H1 (cell line): ENCODE measurements at regions not wholly inside any gene's neighbourhood (a gene's known extent, or its start where the extent isn't known, plus 50 kb on each side); places are given as distances from the start of the nearest gene placed in this dataset.
A peak's percentile ranks its signal among the peaks of the same experiment; 100 is the strongest.

ENCODE experiments used
- CTCF ChIA-PET: fragments of 300-600 bp; sonication (Branson Sonifier 250); formaldehyde crosslinking; loops from one replicate; lab custom pipeline; 2021; ENCODE audit not compliant: partially characterized antibody; lab: Charles Lee
- POLR2A ChIA-PET: fragments of 300-600 bp; sonication (Branson Sonifier 250); formaldehyde crosslinking; loops from one replicate; lab custom pipeline; 2021; ENCODE audit warnings: inconsistent platforms; ENCODE audit not compliant: partially characterized antibody; lab: Charles Lee
- DNase-seq, 2 experiments: peaks; one replicate each; pipeline versions ENCODE4 v3.0.0 to v3.0.0-alpha.2; 2010 to 2022; ENCODE audit warnings: low spot score in 2 of 2, low read depth in 1 of 2, mixed read lengths in 1 of 2
- FAIRE-seq: peaks from 2 replicates; lab custom pipeline; 2011; peaks lifted over from hg19 to GRCh38; lab: Jason Lieb, UNC
- H2AFZ ChIP-seq: 2 replicates; pipeline ENCODE4 v1.8.1; 2012; ENCODE audit warnings: low read length, inconsistent platforms
- H2AK5ac ChIP-seq: 2 replicates; pipeline ENCODE4 v1.6.1; 2013; ENCODE audit warnings: low read depth, low read length
- H2BK120ac ChIP-seq: replicated peaks from 2 replicates; pipeline ENCODE3; 2013; ENCODE audit warnings: low read depth, low read length, inconsistent platforms
- H2BK12ac ChIP-seq: 2 replicates; pipeline ENCODE4 v1.6.1; 2013; ENCODE audit warnings: low read depth, low read length
- H2BK15ac ChIP-seq: 2 replicates; pipeline ENCODE4 v1.6.1; 2013; ENCODE audit warnings: low read length
- H2BK20ac ChIP-seq: 2 replicates; pipeline ENCODE4 v1.6.1; 2013; ENCODE audit warnings: low read length
- H2BK5ac ChIP-seq: 2 replicates; pipeline ENCODE4 v1.6.1; 2013; ENCODE audit warnings: low read depth, low read length
- H3K14ac ChIP-seq: 2 replicates; pipeline ENCODE4 v1.6.1; 2013; ENCODE audit warnings: inconsistent platforms; ENCODE audit not compliant: insufficient read length
- H3K18ac ChIP-seq: 2 replicates; pipeline ENCODE4 v1.6.1; 2013; ENCODE audit warnings: low read length; ENCODE audit errors: extremely low read depth
- H3K23ac ChIP-seq: 2 replicates; pipeline ENCODE4 v1.6.1; 2013; ENCODE audit warnings: inconsistent platforms; ENCODE audit not compliant: insufficient read length
- H3K23me2 ChIP-seq: 2 replicates; pipeline ENCODE4 v1.6.1; 2013; ENCODE audit warnings: low read depth, low read length
- H3K27ac ChIP-seq: 2 replicates; pipeline ENCODE4 v1.6.1; 2011; ENCODE audit warnings: low read depth, low read length, inconsistent platforms
- H3K27me3 ChIP-seq, 4 experiments: replicated peaks in 1 of 4; 1 replicate in 1 of 4; 2 replicates in 3 of 4; pipeline versions ENCODE4 v1.6.1 to v1.8.1; 2011 to 2013; ENCODE audit warnings: low read length in 3 of 4, mild to moderate bottlenecking in 3 of 4, inconsistent platforms in 2 of 4, mixed read lengths in 2 of 4, moderate library complexity in 1 of 4; ENCODE audit not compliant: control insufficient read depth in 3 of 4, insufficient read depth in 3 of 4; ENCODE audit errors: extremely low read depth in 1 of 4
- H3K36me3 ChIP-seq, 4 experiments: 2 replicates each; pipeline versions ENCODE4 v1.6.1 to v1.8.1; 2011 to 2013; ENCODE audit warnings: mild to moderate bottlenecking in 4 of 4, low read length in 3 of 4, moderate library complexity in 2 of 4, control low read depth in 1 of 4, inconsistent platforms in 1 of 4; ENCODE audit not compliant: insufficient read depth in 4 of 4, control insufficient read depth in 2 of 4
- H3K4ac ChIP-seq: replicated peaks from 2 replicates; pipeline ENCODE3; 2013; ENCODE audit warnings: low read length, low read depth, mixed read lengths, inconsistent platforms; ENCODE audit not compliant: insufficient read length
- H3K4me1 ChIP-seq, 4 experiments: replicated peaks in 1 of 4; 1 replicate in 1 of 4; 2 replicates in 3 of 4; pipeline versions ENCODE4 v1.6.1 to v1.8.1; 2011 to 2013; ENCODE audit warnings: low read length in 3 of 4, inconsistent platforms in 2 of 4, mixed read lengths in 1 of 4; ENCODE audit not compliant: insufficient read depth in 4 of 4, control insufficient read depth in 3 of 4
- H3K4me2 ChIP-seq, 2 experiments: 2 replicates each; pipeline versions ENCODE4 v1.6.1 to v1.8.1; 2011 to 2013; ENCODE audit warnings: low read depth in 2 of 2, low read length in 2 of 2, control low read depth in 1 of 2, inconsistent platforms in 1 of 2, mild to moderate bottlenecking in 1 of 2; ENCODE audit not compliant: insufficient read depth in 1 of 2
- H3K4me3 ChIP-seq, 4 experiments: fragments of 200-600, 300-600 bp in 1 of 4; sonication (generic), shearing (Covaris generic), sonication (Bioruptor Twin) in 1 of 4; 2 replicates each; pipeline versions ENCODE4 v1.5.1 to v1.8.1; 2011 to 2016; ENCODE audit warnings: low read length in 4 of 4, low read depth in 3 of 4, control low read depth in 2 of 4, inconsistent platforms in 2 of 4, mild to moderate bottlenecking in 2 of 4, mixed read lengths in 1 of 4, moderate library complexity in 1 of 4; ENCODE audit not compliant: insufficient read depth in 2 of 4; ENCODE audit errors: extremely low read depth in 1 of 4
- H3K56ac ChIP-seq: replicated peaks from 2 replicates; pipeline ENCODE3; 2013; ENCODE audit warnings: low read depth, mild to moderate bottlenecking, mixed read lengths, low read length, inconsistent platforms; ENCODE audit not compliant: insufficient read length
- H3K79me1 ChIP-seq: 2 replicates; pipeline ENCODE4 v1.6.1; 2013; ENCODE audit warnings: low read depth, low read length, control low read depth
- H3K79me2 ChIP-seq, 2 experiments: 2 replicates each; pipeline versions ENCODE4 v1.6.1 to v1.8.1; 2012 to 2013; ENCODE audit warnings: low read length in 2 of 2, mild to moderate bottlenecking in 2 of 2, inconsistent platforms in 1 of 2; ENCODE audit not compliant: insufficient read depth in 2 of 2, control insufficient read depth in 1 of 2
- H3K9ac ChIP-seq, 4 experiments: replicated peaks in 1 of 4; 1 replicate in 1 of 4; 2 replicates in 3 of 4; pipeline versions ENCODE4 v1.6.1 to v1.8.1; 2011 to 2013; ENCODE audit warnings: low read depth in 3 of 4, low read length in 3 of 4, control low read depth in 2 of 4, mild to moderate bottlenecking in 2 of 4, moderate library complexity in 2 of 4, inconsistent platforms in 1 of 4; ENCODE audit errors: extremely low read depth in 1 of 4
- H3K9me3 ChIP-seq, 2 experiments: 2 replicates each; pipeline versions ENCODE4 v1.6.1 to v1.8.1; 2012 to 2013; ENCODE audit warnings: mild to moderate bottlenecking in 2 of 2, moderate library complexity in 2 of 2, control low read depth in 1 of 2, inconsistent platforms in 1 of 2, low read depth in 1 of 2, low read length in 1 of 2, mixed read lengths in 1 of 2; ENCODE audit not compliant: insufficient read depth in 2 of 2
- H4K20me1 ChIP-seq, 2 experiments: replicated peaks in 1 of 2; 2 replicates each; pipeline versions ENCODE3 to v1.8.1; 2011 to 2013; ENCODE audit warnings: inconsistent platforms in 2 of 2, low read length in 2 of 2, mild to moderate bottlenecking in 1 of 2; ENCODE audit not compliant: insufficient read depth in 2 of 2, control insufficient read depth in 1 of 2
- H4K5ac ChIP-seq: 2 replicates; pipeline ENCODE4 v1.6.1; 2013; ENCODE audit warnings: low read length, low read depth, mixed read lengths, inconsistent platforms; ENCODE audit not compliant: insufficient read length
- H4K8ac ChIP-seq: 2 replicates; pipeline ENCODE4 v1.8.0; 2013; ENCODE audit warnings: mild to moderate bottlenecking, moderate library complexity, low read length, inconsistent platforms; ENCODE audit not compliant: insufficient read depth; ENCODE audit errors: extremely low read depth
- H4K91ac ChIP-seq: replicated peaks from 2 replicates; pipeline ENCODE3; 2013; ENCODE audit warnings: low read length, mixed read lengths, inconsistent platforms; ENCODE audit not compliant: insufficient read length
- ASH2L ChIP-seq: fragments of 200-600, 300-600 bp; sonication (generic); IDR thresholded peaks from one replicate; pipeline ENCODE4 v1.7.1; 2017; ENCODE audit warnings: low read length
- CTCF ChIP-seq, 3 experiments: IDR thresholded peaks; 1 replicate in 2 of 3; 2 replicates in 1 of 3; pipeline versions ENCODE4 v1.5.1 to v1.6.1; 2011; ENCODE audit warnings: low read length in 3 of 3, mild to moderate bottlenecking in 3 of 3, inconsistent platforms in 2 of 3, low read depth in 1 of 3, moderate library complexity in 1 of 3; ENCODE audit not compliant: insufficient read depth in 1 of 3; ENCODE audit errors: control extremely low read depth in 1 of 3
- KDM4A ChIP-seq: IDR thresholded peaks from one replicate; pipeline ENCODE4 v1.7.1; 2012; ENCODE audit warnings: low read depth, mild to moderate bottlenecking, moderate library complexity, low read length, inconsistent platforms; ENCODE audit not compliant: severe bottlenecking
- KDM5A ChIP-seq: fragments of 200-600 bp; IDR thresholded peaks from 2 replicates; pipeline ENCODE4 v1.7.1; 2012; ENCODE audit warnings: mild to moderate bottlenecking, low read length, inconsistent platforms, mixed read lengths
- RAD21 ChIP-seq, 2 experiments: IDR thresholded peaks in 1 of 2; conservative IDR thresholded peaks in 1 of 2; 2 replicates each; pipeline ENCODE4 v1.6.1; 2011; ENCODE audit warnings: low read depth in 2 of 2, low read length in 2 of 2, improper control_type of control experiment in 1 of 2, inconsistent platforms in 1 of 2, mild to moderate bottlenecking in 1 of 2, moderate library complexity in 1 of 2
- YY1 ChIP-seq: IDR thresholded peaks from 2 replicates; pipeline ENCODE4 v1.6.1; 2011; ENCODE audit warnings: low read depth, mild to moderate bottlenecking, low read length
- WGBS, 2 experiments: shearing (Covaris generic) in 1 of 2; methylation state at CpG; one replicate each; pipeline versions ENCODE4 v1.1.6 to v1.1.7; 2013 to 2015; ENCODE audit warnings: low lambda C conversion rate in 2 of 2, mixed read lengths in 2 of 2, inconsistent platforms in 1 of 2, low coverage in 1 of 2, missing lambda C conversion rate in 1 of 2; ENCODE audit not compliant: insufficient replicate concordance in 2 of 2, insufficient coverage in 1 of 2, insufficient read length in 1 of 2; ENCODE audit errors: extremely low coverage in 1 of 2, missing lambda C conversion rate in 1 of 2; 5-methylcytosine and 5-hydroxymethylcytosine counted together

- ChIA-PET POLR2A (no interaction called here), CTCF (interaction anchor here (0.5 to 2.0 kb wide), 13 partner anchors 9 to 1506 kb away, joined by 3 to 6 read pairs (median 3); no protein-coding TSS in a partner anchor)
- Histone ChIP-seq H3K36me3 (no peaks in the 10 kb centered on the region), H4K8ac (no peak overlapping the region), H3K4ac (peak overlapping the region; percentile 10), H4K5ac (no peak overlapping the region), H2BK120ac (peak overlapping the region; percentile 30), H3K18ac (no peak overlapping the region), H2AK5ac (no peak overlapping the region), H3K56ac (no peak overlapping the region), H3K79me1 (no peaks in the 10 kb centered on the region), H3K14ac (no peak overlapping the region), H2BK12ac (no peak overlapping the region), H4K91ac (peak overlapping the region; percentile 70), H3K4me1 (0 out of 7 replicates have a peak, but pooled peaks cover 0 to 2% (median under 1%) of the 10 kb centered on the region in 4 experiments), H3K4me2 (peak overlapping the region; percentile 44 to 60), H3K23me2 (no peaks in the 10 kb centered on the region), H3K27ac (no peak overlapping the region), H2BK5ac (no peak overlapping the region; the same call in 1 of the 2 replicates), H2AFZ (peak overlapping the region; percentile 77), H3K9me3 (no peaks in the 10 kb centered on the region), H3K27me3 (no peaks in the 10 kb centered on the region), H3K9ac (no peak overlapping the region), H4K20me1 (no peaks in the 10 kb centered on the region), H3K23ac (no peak overlapping the region), H3K79me2 (no peaks in the 10 kb centered on the region)
- 15% methylated on average over 14 of the region's 14 CpGs; no CpG with 5 or more reads in 1 of the 2 experiments for WGBS, 2 experiments
- FAIRE-seq (peak; percentile 97), DNase-seq (peak in 1 of 2 experiments; percentile 49)
- peak in 2 of 3 experiments; percentile 48 to 65; a peak in 2 of 4 replicates for TF ChIP-seq CTCF (IDR thresholded peaks at IDR 0.05; ENCODE audit: control extremely low read depth in 1 of 3, insufficient read depth in 1 of 3, low read depth in 1 of 3, low read length in 3 of 3)
- TF ChIP-seq ASH2L = peak; percentile 21
- 0 out of 2 replicates have a peak, but pooled peaks have one; percentile 8 for TF ChIP-seq KDM5A
- TF ChIP-seq YY1 = no peak
- no peak for TF ChIP-seq KDM4A
- peak; percentile 87 to 88 for TF ChIP-seq RAD21 (IDR thresholded peaks at IDR 0.05 in 1 of 2, conservative IDR thresholded peaks at IDR 0.05 in 1 of 2; ENCODE audit: low read depth in 2 of 2, low read length in 2 of 2)
- TF ChIP-seq, all 59 proteins: peak for 4
- Histone ChIP-seq H2BK15ac (no peak overlapping the region), H2BK20ac (peak overlapping the region; percentile 68; the same call in 1 of the 2 replicates), H3K4me3 (peak overlapping the region; percentile 4 to 53 (median 16); a peak in 5 of 8 replicates)
Measured at GRCh38 chr2:156892467-156893281, 364.8 kb upstream of the GALNT5 start.
